ENCODE measurements at regions not wholly inside any gene's neighbourhood (a gene's known extent, or its start where the extent isn't known, plus 50 kb on each side); places are given as distances from the start of the nearest gene placed in this dataset.

DNA sequence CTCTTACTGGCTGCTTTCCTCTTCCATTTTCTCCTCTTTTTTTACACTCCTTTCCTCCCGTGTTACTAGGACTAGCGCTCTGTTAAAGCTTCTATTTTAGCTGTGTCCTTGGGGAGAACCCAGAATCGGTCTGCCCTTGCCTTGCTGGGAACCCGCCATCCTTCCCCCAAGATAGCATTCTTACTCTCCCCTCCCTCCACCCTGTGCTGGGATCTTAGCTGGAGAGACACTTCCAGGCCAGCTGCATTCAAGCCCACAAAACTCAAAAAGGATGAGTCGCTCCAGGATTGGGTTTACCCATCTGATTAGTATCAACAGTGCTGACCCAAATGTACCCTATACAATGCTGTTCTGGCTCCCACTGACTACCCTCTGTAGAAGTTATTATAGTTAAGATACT lies 200.5 kb upstream of the ASIC2 start:
- Histone ChIP-seq H4K20me1 (ENCODE audit: insufficient read depth, low read length) (no peaks in the 10 kb centered on the region), H3K9me3 (ENCODE audit: low read length) (no peaks in the 10 kb centered on the region), H3K4me1 (ENCODE audit: insufficient read depth, low read length) (no peaks in the 10 kb centered on the region), H3K9ac (ENCODE audit: insufficient read depth, low read depth, low read length) (no peak overlapping the region), H3K27me3 (ENCODE audit: control insufficient read depth in 1 of 2, insufficient read depth in 2 of 2, low read length in 2 of 2) (no peaks in the 10 kb centered on the region; a peak in 1 of 5 replicates), H3K4me3 (replicated peaks in 1 of 3; ENCODE audit: insufficient read depth in 1 of 3, low read depth in 2 of 3, low read length in 3 of 3) (no peak overlapping the region), H3K27ac (ENCODE audit: extremely low read length, insufficient read depth, low read length) (no peak overlapping the region), H3K36me3 (replicated peaks in 1 of 2; ENCODE audit: control insufficient read depth in 1 of 2, insufficient read depth in 2 of 2, low read length in 2 of 2) (no peaks in the 10 kb centered on the region), H2AFZ (ENCODE audit: low read length) (no peak overlapping the region), H3K4me2 (ENCODE audit: low read depth, low read length) (no peak overlapping the region), H3K79me2 (ENCODE audit: insufficient read depth, low read length) (no peaks in the 10 kb centered on the region)
- no TSS peak for BruUV-seq (replicated peaks)
- intact Hi-C loops (cut with micrococcal nuclease; ENCODE audit: unreplicated experiment) (no loop called here), in situ Hi-C loops (cut with HindIII; ENCODE audit: extremely low pct_ligation_motif_present, low pct_unique_long_range_greater_than_20kb) (no loop called here)
- CTCF ChIA-PET (ENCODE audit: low intra/inter-chr PET ratio, low total read pairs) = no interaction called here
- ATAC-seq (no peak), DNase-seq (ENCODE audit: low spot score) (no peak), FAIRE-seq (no peak)
- no peak for TF ChIP-seq ZNF839 (CRISPR knock-in tag; IDR thresholded peaks at IDR 0.05; ENCODE audit: borderline replicate concordance)
- TF ChIP-seq, protein P1, sequence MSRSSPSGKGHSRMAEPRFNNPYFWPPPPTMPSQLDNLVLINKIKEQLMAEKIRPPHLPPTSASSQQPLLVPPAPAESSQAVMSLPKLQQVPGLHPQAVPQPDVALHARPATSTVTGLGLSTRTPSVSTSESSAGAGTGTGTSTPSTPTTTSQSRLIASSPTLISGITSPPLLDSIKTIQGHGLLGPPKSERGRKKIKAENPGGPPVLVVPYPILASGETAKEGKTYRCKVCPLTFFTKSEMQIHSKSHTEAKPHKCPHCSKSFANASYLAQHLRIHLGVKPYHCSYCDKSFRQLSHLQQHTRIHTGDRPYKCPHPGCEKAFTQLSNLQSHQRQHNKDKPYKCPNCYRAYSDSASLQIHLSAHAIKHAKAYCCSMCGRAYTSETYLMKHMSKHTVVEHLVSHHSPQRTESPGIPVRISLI (CRISPR knock-in tag; IDR thresholded peaks at IDR 0.05; ENCODE audit: borderline replicate concordance) = no peak
- TF ChIP-seq ZNF678 (CRISPR knock-in tag; IDR thresholded peaks at IDR 0.05) = no peak
- TF ChIP-seq POLR2AphosphoS2 (IDR thresholded peaks at IDR 0.05; ENCODE audit: low read depth, low read length) = no peak
- TF ChIP-seq RBAK (CRISPR knock-in tag; IDR thresholded peaks at IDR 0.05) = no peak
- no peak for TF ChIP-seq KAT2B (IDR thresholded peaks at IDR 0.05; ENCODE audit: borderline replicate concordance, low read depth, low read length)
- WGBS (ENCODE audit: low lambda C conversion rate) = 12% methylated on average over 5 of the region's 5 CpGs
- POLR2A ChIA-PET = no interaction called here

DNA sequence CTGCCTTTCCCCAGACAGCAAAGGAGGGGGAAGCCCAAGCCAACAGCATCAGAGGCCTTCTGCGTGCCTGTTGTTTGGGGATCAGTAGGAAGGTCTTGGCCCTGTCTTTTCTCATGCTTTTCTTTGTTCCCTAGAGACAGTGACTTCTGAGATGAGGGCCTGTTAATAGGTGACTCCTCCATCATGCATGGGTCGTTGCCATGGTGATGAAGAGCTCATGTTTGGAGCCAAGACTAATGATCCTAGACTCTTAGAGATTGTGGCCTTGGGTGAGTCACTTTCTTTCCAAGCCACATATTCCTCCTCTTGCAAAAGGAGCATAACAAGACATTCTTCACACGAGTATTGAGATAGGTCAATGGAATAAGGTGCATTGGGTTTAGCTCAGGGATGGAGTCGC lies 201.1 kb upstream of the ASIC2 start:
- in situ Hi-C loops (cut with HindIII; ENCODE audit: extremely low pct_ligation_motif_present, low pct_unique_long_range_greater_than_20kb) (no loop called here), intact Hi-C loops (cut with micrococcal nuclease; ENCODE audit: unreplicated experiment) (no loop called here)
- Histone ChIP-seq H3K4me3 (replicated peaks in 1 of 3; ENCODE audit: insufficient read depth in 1 of 3, low read depth in 2 of 3, low read length in 3 of 3) (no peak overlapping the region), H2AFZ (ENCODE audit: low read length) (no peak overlapping the region), H3K9me3 (ENCODE audit: low read length) (no peaks in the 10 kb centered on the region), H3K27ac (ENCODE audit: extremely low read length, insufficient read depth, low read length) (no peak overlapping the region), H3K9ac (ENCODE audit: insufficient read depth, low read depth, low read length) (no peak overlapping the region), H3K4me2 (ENCODE audit: low read depth, low read length) (no peak overlapping the region), H3K27me3 (ENCODE audit: control insufficient read depth in 1 of 2, insufficient read depth in 2 of 2, low read length in 2 of 2) (no peaks in the 10 kb centered on the region; a peak in 1 of 5 replicates), H4K20me1 (ENCODE audit: insufficient read depth, low read length) (no peaks in the 10 kb centered on the region), H3K79me2 (ENCODE audit: insufficient read depth, low read length) (no peaks in the 10 kb centered on the region), H3K36me3 (replicated peaks in 1 of 2; ENCODE audit: control insufficient read depth in 1 of 2, insufficient read depth in 2 of 2, low read length in 2 of 2) (no peaks in the 10 kb centered on the region), H3K4me1 (ENCODE audit: insufficient read depth, low read length) (no peaks in the 10 kb centered on the region)
- ATAC-seq (no peak), DNase-seq (ENCODE audit: low spot score) (no peak), FAIRE-seq (no peak)
- ChIA-PET POLR2A (no interaction called here), CTCF (ENCODE audit: low intra/inter-chr PET ratio, low total read pairs) (no interaction called here)
- BruUV-seq (replicated peaks) = no TSS peak
- WGBS (ENCODE audit: low lambda C conversion rate) = 6% methylated on average over 3 of the region's 4 CpGs
- TF ChIP-seq, protein P2, sequence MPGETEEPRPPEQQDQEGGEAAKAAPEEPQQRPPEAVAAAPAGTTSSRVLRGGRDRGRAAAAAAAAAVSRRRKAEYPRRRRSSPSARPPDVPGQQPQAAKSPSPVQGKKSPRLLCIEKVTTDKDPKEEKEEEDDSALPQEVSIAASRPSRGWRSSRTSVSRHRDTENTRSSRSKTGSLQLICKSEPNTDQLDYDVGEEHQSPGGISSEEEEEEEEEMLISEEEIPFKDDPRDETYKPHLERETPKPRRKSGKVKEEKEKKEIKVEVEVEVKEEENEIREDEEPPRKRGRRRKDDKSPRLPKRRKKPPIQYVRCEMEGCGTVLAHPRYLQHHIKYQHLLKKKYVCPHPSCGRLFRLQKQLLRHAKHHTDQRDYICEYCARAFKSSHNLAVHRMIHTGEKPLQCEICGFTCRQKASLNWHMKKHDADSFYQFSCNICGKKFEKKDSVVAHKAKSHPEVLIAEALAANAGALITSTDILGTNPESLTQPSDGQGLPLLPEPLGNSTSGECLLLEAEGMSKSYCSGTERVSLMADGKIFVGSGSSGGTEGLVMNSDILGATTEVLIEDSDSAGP (CRISPR knock-in tag; IDR thresholded peaks at IDR 0.05; ENCODE audit: borderline replicate concordance) = no peak
- TF ChIP-seq ZNF234 (CRISPR knock-in tag; conservative IDR thresholded peaks at IDR 0.05) = no peak
- TF ChIP-seq, protein P3, sequence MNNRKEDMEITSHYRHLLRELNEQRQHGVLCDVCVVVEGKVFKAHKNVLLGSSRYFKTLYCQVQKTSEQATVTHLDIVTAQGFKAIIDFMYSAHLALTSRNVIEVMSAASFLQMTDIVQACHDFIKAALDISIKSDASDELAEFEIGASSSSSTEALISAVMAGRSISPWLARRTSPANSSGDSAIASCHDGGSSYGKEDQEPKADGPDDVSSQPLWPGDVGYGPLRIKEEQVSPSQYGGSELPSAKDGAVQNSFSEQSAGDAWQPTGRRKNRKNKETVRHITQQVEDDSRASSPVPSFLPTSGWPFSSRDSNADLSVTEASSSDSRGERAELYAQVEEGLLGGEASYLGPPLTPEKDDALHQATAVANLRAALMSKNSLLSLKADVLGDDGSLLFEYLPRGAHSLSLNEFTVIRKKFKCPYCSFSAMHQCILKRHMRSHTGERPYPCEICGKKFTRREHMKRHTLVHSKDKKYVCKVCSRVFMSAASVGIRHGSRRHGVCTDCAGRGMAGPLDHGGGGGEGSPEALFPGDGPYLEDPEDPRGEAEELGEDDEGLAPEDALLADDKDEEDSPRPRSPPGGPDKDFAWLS (CRISPR knock-in tag; IDR thresholded peaks at IDR 0.05; ENCODE audit: borderline replicate concordance) = no peak
- TF ChIP-seq, protein P4, sequence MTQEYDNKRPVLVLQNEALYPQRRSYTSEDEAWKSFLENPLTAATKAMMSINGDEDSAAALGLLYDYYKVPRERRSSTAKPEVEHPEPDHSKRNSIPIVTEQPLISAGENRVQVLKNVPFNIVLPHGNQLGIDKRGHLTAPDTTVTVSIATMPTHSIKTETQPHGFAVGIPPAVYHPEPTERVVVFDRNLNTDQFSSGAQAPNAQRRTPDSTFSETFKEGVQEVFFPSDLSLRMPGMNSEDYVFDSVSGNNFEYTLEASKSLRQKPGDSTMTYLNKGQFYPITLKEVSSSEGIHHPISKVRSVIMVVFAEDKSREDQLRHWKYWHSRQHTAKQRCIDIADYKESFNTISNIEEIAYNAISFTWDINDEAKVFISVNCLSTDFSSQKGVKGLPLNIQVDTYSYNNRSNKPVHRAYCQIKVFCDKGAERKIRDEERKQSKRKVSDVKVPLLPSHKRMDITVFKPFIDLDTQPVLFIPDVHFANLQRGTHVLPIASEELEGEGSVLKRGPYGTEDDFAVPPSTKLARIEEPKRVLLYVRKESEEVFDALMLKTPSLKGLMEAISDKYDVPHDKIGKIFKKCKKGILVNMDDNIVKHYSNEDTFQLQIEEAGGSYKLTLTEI (CRISPR knock-in tag; conservative IDR thresholded peaks at IDR 0.05) = no peak
- no peak for TF ChIP-seq NAIF1 (CRISPR knock-in tag; IDR thresholded peaks at IDR 0.05; ENCODE audit: borderline replicate concordance)
- no peak for TF ChIP-seq EHMT2 (IDR thresholded peaks at IDR 0.05; ENCODE audit: borderline replicate concordance, low read depth, low read length)
- TF ChIP-seq TAF1 (CRISPR knock-in tag; IDR thresholded peaks at IDR 0.05) = no peak

All from HepG2 (cell line).